Upper lobe of left lung (tissue), 6 donors: ENCODE measurements at regions not wholly inside any gene's neighbourhood (a gene's known extent, or its start where the extent isn't known, plus 50 kb on each side); places are given as distances from the start of the nearest gene placed in this dataset.
A peak's percentile ranks its signal among the peaks of the same experiment; 100 is the strongest.
"Not testable (repeated sequence)": the region's sequence is repeated elsewhere in the genome, so short reads cannot be mapped to it uniquely, and the experiment has no call there.

Experiments used
- ATAC-seq, 2 donors: fragments of 200-7000 bp; cut with Tn5 transposase; one replicate each; pipeline ENCODE4 v1.9.1; 2022; ENCODE audit warnings: mild to moderate bottlenecking in 2 of 2, moderate library complexity in 2 of 2; ENCODE audit not compliant: low FRiP score in 2 of 2
- DNase-seq, 2 donors: peaks; one replicate each; pipeline ENCODE4 v3.0.0-alpha.2; 2019 to 2020
- H3K27ac ChIP-seq, 4 donors: fragments of 200-600 bp; sonication (generic); one replicate each; pipeline ENCODE4 v1.5.1; 2016 to 2019
- H3K27me3 ChIP-seq, 4 donors: fragments of 200-600 bp; sonication (generic); one replicate each; pipeline ENCODE4 v1.5.1; 2017 to 2019
- H3K36me3 ChIP-seq, 4 donors: fragments of 200-600 bp; sonication (generic); one replicate each; pipeline ENCODE4 v1.5.1; 2016 to 2019
- H3K4me1 ChIP-seq, 4 donors: fragments of 200-600 bp; sonication (generic); one replicate each; pipeline ENCODE4 v1.5.1; 2018 to 2019
- H3K4me3 ChIP-seq, 4 donors: fragments of 200-600 bp; sonication (generic); one replicate each; pipeline ENCODE4 v1.5.1; 2017 to 2019; ENCODE audit warnings: mild to moderate bottlenecking in 2 of 4, moderate library complexity in 1 of 4
- H3K9me3 ChIP-seq, 4 donors: fragments of 200-600 bp; sonication (generic); one replicate each; pipeline ENCODE4 v1.5.1; 2018 to 2019
- EP300 ChIP-seq, 4 donors: sonication (generic); formaldehyde crosslinking; IDR thresholded peaks; one replicate each; pipeline ENCODE4 v1.5.1; 2017; ENCODE audit warnings: antibody characterized with exemption in 4 of 4, control low read depth in 2 of 4
- POLR2A ChIP-seq, 4 donors: fragments of 450-650 bp; IDR thresholded peaks; one replicate each; pipeline ENCODE4 v1.5.1; 2016 to 2017; ENCODE audit warnings: antibody characterized with exemption in 4 of 4, mild to moderate bottlenecking in 2 of 4
- POLR2AphosphoS5 ChIP-seq, 2 donors: sonication (generic); formaldehyde crosslinking; IDR thresholded peaks; one replicate each; pipeline ENCODE4 v1.5.1; 2017; ENCODE audit warnings: antibody characterized with exemption in 2 of 2
- WGBS, 2 donors: methylation state at CpG; one replicate each; pipeline ENCODE4 v1.1.5; 2017 to 2018; 5-methylcytosine and 5-hydroxymethylcytosine counted together
- TF ChIP-seq, protein P1 (sequence below), 6 experiments: fragments of 450-650 bp in 4 of 6; fragments of 200-600 bp in 2 of 6; sonication (generic) in 2 of 6; IDR thresholded peaks; one replicate each; pipeline ENCODE4 v1.5.1; 2016 to 2019; ENCODE audit warnings: antibody characterized with exemption in 6 of 6
- donor health status: DM: no; HTN: no; CAD: no; lungs with moderate emphysema.
- donor health status: DM: no; HTN: yes; CAD: no; lungs with severe emphysema.

DNA sequence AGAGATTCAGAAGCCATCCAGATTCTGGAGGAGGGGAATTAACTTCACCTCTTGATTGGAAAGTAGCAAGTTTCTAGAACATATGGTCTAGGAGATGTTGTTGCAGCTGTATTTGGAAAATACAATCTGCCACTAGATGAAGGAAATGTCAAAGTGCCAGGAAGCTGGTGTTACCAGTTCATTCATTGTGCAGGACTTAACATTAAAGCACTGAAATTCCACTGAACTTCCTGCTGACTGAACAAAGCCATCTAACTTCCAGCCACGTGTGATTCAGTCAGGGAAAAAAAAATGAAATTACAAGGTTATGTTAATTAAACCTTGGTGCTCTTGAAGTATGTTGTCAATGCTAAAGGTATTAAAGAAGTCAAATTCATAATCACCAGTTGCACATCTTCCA lies 321.5 kb upstream of the SASH1 start:
- Histone ChIP-seq H3K4me1 (peaks cover 0 to 12% (median 7%) of the 10 kb centered on the region in 4 donors), H3K36me3 (no peaks in the 10 kb centered on the region), H3K4me3 (no peak overlapping the region), H3K27ac (no peak overlapping the region), H3K9me3 (no peaks in the 10 kb centered on the region), H3K27me3 (no peaks in the 10 kb centered on the region)
- DNase-seq (no peak), ATAC-seq (no peak)
- no peak for TF ChIP-seq POLR2A (IDR thresholded peaks at IDR 0.05)
- no peak for TF ChIP-seq EP300 (IDR thresholded peaks at IDR 0.05)
- no peak for TF ChIP-seq POLR2AphosphoS5 (IDR thresholded peaks at IDR 0.05)
- TF ChIP-seq, protein P1, sequence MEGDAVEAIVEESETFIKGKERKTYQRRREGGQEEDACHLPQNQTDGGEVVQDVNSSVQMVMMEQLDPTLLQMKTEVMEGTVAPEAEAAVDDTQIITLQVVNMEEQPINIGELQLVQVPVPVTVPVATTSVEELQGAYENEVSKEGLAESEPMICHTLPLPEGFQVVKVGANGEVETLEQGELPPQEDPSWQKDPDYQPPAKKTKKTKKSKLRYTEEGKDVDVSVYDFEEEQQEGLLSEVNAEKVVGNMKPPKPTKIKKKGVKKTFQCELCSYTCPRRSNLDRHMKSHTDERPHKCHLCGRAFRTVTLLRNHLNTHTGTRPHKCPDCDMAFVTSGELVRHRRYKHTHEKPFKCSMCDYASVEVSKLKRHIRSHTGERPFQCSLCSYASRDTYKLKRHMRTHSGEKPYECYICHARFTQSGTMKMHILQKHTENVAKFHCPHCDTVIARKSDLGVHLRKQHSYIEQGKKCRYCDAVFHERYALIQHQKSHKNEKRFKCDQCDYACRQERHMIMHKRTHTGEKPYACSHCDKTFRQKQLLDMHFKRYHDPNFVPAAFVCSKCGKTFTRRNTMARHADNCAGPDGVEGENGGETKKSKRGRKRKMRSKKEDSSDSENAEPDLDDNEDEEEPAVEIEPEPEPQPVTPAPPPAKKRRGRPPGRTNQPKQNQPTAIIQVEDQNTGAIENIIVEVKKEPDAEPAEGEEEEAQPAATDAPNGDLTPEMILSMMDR (IDR thresholded peaks at IDR 0.05), result no peak
- 7 to 14% methylated on average over 1 of the region's 1 CpG for WGBS, 2 donors

GRCh38 chr6:148021699-148022098 lies 320.9 kb upstream of the SASH1 start:
- H3K9me3 ChIP-seq, result no peaks in the 10 kb centered on the region
- no peak overlapping the region for H3K4me3 ChIP-seq
- no peaks in the 10 kb centered on the region for H3K27me3 ChIP-seq
- no peak overlapping the region for H3K27ac ChIP-seq
- peak in 1 of 2 donors; percentile 69 for DNase-seq
- ATAC-seq, result no peak
- H3K4me1 ChIP-seq, result peaks cover 4 to 12% (median 7%) of the 10 kb centered on the region in 4 donors
- H3K36me3 ChIP-seq, result no peaks in the 10 kb centered on the region
- WGBS, 2 donors, result 22 to 24% methylated on average over 5 of the region's 5 CpGs
- TF ChIP-seq POLR2AphosphoS5 (IDR thresholded peaks at IDR 0.05) (peak in 1 of 2 donors; percentile 11), EP300 (IDR thresholded peaks at IDR 0.05) (no peak)

DNA sequence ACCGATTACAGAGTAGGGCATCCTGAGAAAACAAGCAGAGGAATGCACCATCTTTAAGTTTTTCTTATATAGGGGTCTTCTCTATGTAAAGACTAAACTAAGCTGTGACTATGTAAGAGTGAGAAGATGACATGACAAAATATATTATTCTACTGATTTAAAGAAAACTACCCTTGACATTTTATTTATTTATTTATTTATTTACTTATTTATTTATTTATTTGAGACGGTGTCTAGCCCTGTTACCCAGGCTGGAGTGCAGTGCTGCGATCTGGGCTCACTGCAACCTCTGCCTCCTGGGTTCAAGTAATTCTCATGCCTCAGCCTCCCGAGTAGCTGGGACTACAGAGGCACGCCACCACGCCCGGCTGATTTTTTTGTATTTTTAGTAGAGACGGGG lies 320.4 kb upstream of the SASH1 start:
- H3K27ac ChIP-seq, H3K27me3 ChIP-seq, H3K36me3 ChIP-seq, DNase-seq, H3K4me3 ChIP-seq, ATAC-seq, H3K9me3 ChIP-seq: not testable (repeated sequence)
- H3K4me1 ChIP-seq, result peaks cover 6 to 12% (median 7%) of the 10 kb centered on the region in 4 donors
- WGBS, 2 donors, result 91 to 94% methylated on average over 8 of the region's 8 CpGs

- no peaks in the 10 kb centered on the region for H3K27me3 ChIP-seq
- H3K27ac ChIP-seq, result no peak overlapping the region
- no peak overlapping the region for H3K4me3 ChIP-seq
- no peaks in the 10 kb centered on the region for H3K36me3 ChIP-seq
- ATAC-seq (peak in 1 of 2 donors; percentile 61), DNase-seq (peak in 1 of 2 donors; percentile 58)
- H3K4me1 ChIP-seq, result peaks cover 0 to 8% (median 0%) of the 10 kb centered on the region in 4 donors
- H3K9me3 ChIP-seq, result no peaks in the 10 kb centered on the region
- TF ChIP-seq, protein P1 (IDR thresholded peaks at IDR 0.05), result no peak
- TF ChIP-seq POLR2A (IDR thresholded peaks at IDR 0.05) (no peak), EP300 (IDR thresholded peaks at IDR 0.05) (no peak), POLR2AphosphoS5 (IDR thresholded peaks at IDR 0.05) (no peak)
- 60 to 62% methylated on average over 1 of the region's 1 CpG for WGBS, 2 donors
Measured at GRCh38 chr6:148027201-148027600, 315.4 kb upstream of the SASH1 start.

- DNase-seq, result no peak
- Histone ChIP-seq H3K9me3 (no peaks in the 10 kb centered on the region), H3K27ac (no peak overlapping the region), H3K4me1 (no peaks in the 10 kb centered on the region), H3K4me3 (no peak overlapping the region), H3K27me3 (no peaks in the 10 kb centered on the region), H3K36me3 (no peaks in the 10 kb centered on the region)
- no peak for ATAC-seq
- TF ChIP-seq POLR2A (IDR thresholded peaks at IDR 0.05), result no peak
- 88 to 92% methylated on average over 7 of the region's 7 CpGs for WGBS, 2 donors
Measured at GRCh38 chr6:148035806-148036390, 306.7 kb upstream of the SASH1 start.

DNA sequence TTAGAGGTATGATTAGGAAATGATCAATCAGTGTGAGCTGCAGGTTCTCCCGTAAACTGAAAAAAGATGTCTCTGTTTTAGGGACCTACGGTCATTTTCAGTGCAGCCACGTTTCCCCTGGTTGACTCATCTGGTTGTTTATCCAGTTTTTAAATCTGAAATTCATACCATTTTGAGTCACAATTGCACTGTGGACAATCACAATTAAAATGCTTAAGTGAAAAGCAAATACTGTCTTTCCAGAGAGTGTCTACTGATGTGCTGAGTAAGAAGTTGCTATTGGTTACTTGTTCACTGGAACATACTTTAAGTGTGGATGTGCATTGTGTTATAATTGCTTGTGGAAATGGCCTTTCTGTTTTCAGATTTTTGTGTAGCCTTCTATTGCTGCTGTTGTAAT lies 305.1 kb upstream of the SASH1 start:
- Histone ChIP-seq H3K27me3 (no peaks in the 10 kb centered on the region), H3K9me3 (no peaks in the 10 kb centered on the region), H3K4me1 (no peaks in the 10 kb centered on the region), H3K27ac (no peak overlapping the region), H3K4me3 (no peak overlapping the region), H3K36me3 (no peaks in the 10 kb centered on the region)
- 80 to 84% methylated on average over 3 of the region's 3 CpGs for WGBS, 2 donors
- ATAC-seq (no peak), DNase-seq (no peak)
- TF ChIP-seq, protein P1 (IDR thresholded peaks at IDR 0.05), result no peak
- TF ChIP-seq POLR2A (IDR thresholded peaks at IDR 0.05), result no peak
- TF ChIP-seq POLR2AphosphoS5 (IDR thresholded peaks at IDR 0.05), result no peak
- TF ChIP-seq EP300 (IDR thresholded peaks at IDR 0.05), result no peak
